Stimulated activated naive CD8-positive, alpha-beta T cell treated with anti-CD3 and anti-CD28 coated beads, Interleukin-15, Interleukin-2, amounts not matched to agents 100 U/mL and 50 U/mL, for 24 hours (primary cell): ENCODE measurements at regions not wholly inside any gene's neighbourhood (a gene's known extent, or its start where the extent isn't known, plus 50 kb on each side); places are given as distances from the start of the nearest gene placed in this dataset.
"Not testable (repeated sequence)": the region's sequence is repeated elsewhere in the genome, so short reads cannot be mapped to it uniquely, and the experiment has no call there.

Experiments
- ATAC-seq: fragments of 150-1000 bp; cut with Tn5 transposase; one replicate; pipeline ENCODE4 v1.10.0; 2021
- DNase-seq: peaks from one replicate; pipeline ENCODE4 v3.0.0; 2021

- DNase-seq (no peak), ATAC-seq (no peak)
Measured at GRCh38 chr3:64437131-64437530, 211.9 kb upstream of the PRICKLE2 start.

GRCh38 chr3:64435023-64435422 is 209.8 kb upstream of the PRICKLE2 start:
- not testable (repeated sequence) for DNase-seq, ATAC-seq

- DNase-seq (no peak), ATAC-seq (no peak)
Measured at GRCh38 chr3:64432870-64433269, 207.6 kb upstream of the PRICKLE2 start.

- DNase-seq: no peak
- ATAC-seq: no peak
Measured at GRCh38 chr3:64431526-64432091, 206.3 kb upstream of the PRICKLE2 start.

GRCh38 chr3:64427671-64428070 is 202.4 kb upstream of the PRICKLE2 start:
- ATAC-seq: no peak
- DNase-seq: no peak

- DNase-seq (no peak), ATAC-seq (no peak)
Measured at GRCh38 chr3:64426551-64426950, 201.3 kb upstream of the PRICKLE2 start.

- ATAC-seq: no peak
- DNase-seq: no peak
Measured at GRCh38 chr3:64422932-64423331, 197.7 kb upstream of the PRICKLE2 start.

- DNase-seq (no peak), ATAC-seq (no peak)
Measured at GRCh38 chr3:64422192-64422591, 196.9 kb upstream of the PRICKLE2 start.

GRCh38 chr3:64417816-64418215 is 192.6 kb upstream of the PRICKLE2 start:
- ATAC-seq (no peak), DNase-seq (no peak)

GRCh38 chr3:64414043-64414442 is 188.8 kb upstream of the PRICKLE2 start:
- ATAC-seq (no peak), DNase-seq (no peak)

- ATAC-seq (no peak), DNase-seq (no peak)
Measured at GRCh38 chr3:64411101-64411500, 185.8 kb upstream of the PRICKLE2 start.

- no peak for ATAC-seq
Measured at GRCh38 chr3:64410226-64410625, 185.0 kb upstream of the PRICKLE2 start.

GRCh38 chr3:64408770-64409169 is 183.5 kb upstream of the PRICKLE2 start:
- DNase-seq: no peak
- ATAC-seq: no peak

More at GRCh38 chr3:64410226-64410625, 185.0 kb upstream of the PRICKLE2 start:
- no peak for DNase-seq

- DNase-seq: no peak
Measured at GRCh38 chr3:64406271-64406670, 181.0 kb upstream of the PRICKLE2 start.

GRCh38 chr3:64405211-64405835 is 180.1 kb upstream of the PRICKLE2 start:
- DNase-seq (no peak), ATAC-seq (no peak)

More at GRCh38 chr3:64406271-64406670, 181.0 kb upstream of the PRICKLE2 start:
- ATAC-seq: no peak

GRCh38 chr3:64400706-64401105 is 175.4 kb upstream of the PRICKLE2 start:
- no peak for ATAC-seq
- DNase-seq: no peak

- DNase-seq (peak; percentile 2), ATAC-seq (peak; percentile 40)
Measured at GRCh38 chr3:64399205-64399800, 174.0 kb upstream of the PRICKLE2 start.

GRCh38 chr3:64398476-64398875 is 173.2 kb upstream of the PRICKLE2 start:
- DNase-seq: no peak
- ATAC-seq: no peak

- DNase-seq: no peak
- no peak for ATAC-seq
Measured at GRCh38 chr3:64398006-64398405, 172.7 kb upstream of the PRICKLE2 start.

- no peak for ATAC-seq
- DNase-seq: no peak
Measured at GRCh38 chr3:64397573-64397972, 172.3 kb upstream of the PRICKLE2 start.

GRCh38 chr3:64395490-64395889 is 170.2 kb upstream of the PRICKLE2 start:
- DNase-seq: no peak
- ATAC-seq: no peak

GRCh38 chr3:64393193-64393592 is 167.9 kb upstream of the PRICKLE2 start:
- no peak for DNase-seq
- ATAC-seq: no peak

GRCh38 chr3:64392001-64392400 is 166.7 kb upstream of the PRICKLE2 start:
- DNase-seq: no peak
- no peak for ATAC-seq

- no peak for DNase-seq
- no peak for ATAC-seq
Measured at GRCh38 chr3:64390893-64391292, 165.6 kb upstream of the PRICKLE2 start.
